ENCODE measurements at regions not wholly inside any gene's neighbourhood (a gene's known extent, or its start where the extent isn't known, plus 50 kb on each side); places are given as distances from the start of the nearest gene placed in this dataset.

DNA sequence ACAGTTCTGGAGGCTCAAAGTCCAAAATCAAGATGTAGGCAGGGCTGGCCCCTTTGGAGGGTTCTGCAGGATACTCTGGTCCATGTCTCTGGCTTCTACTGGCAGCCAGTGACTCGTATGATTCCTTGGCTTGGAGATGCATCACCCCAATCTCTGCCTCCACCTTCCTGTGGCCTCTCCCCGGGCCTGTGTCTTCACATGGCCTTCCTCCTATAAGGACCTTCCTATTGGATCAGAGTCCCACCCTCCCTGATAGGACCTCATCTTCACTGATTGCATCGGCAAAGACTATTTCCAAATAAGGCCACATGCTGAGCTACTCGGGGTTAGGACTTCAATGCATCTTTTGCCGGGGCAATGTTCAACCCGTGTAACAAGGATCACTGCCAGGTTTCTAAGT, 509.0 kb downstream of the CD83 start:
- POLR2A ChIA-PET = no interaction called here
- Mint-ChIP-seq H3K27me3 (peaks cover 0 to 13% (median 0%) of the 10 kb centered on the region in 5 donors), H3K4me1 (peaks cover 2 to 22% (median 13%) of the 10 kb centered on the region in 7 donors), H3K36me3 (peaks cover 0 to 13% (median 3%) of the 10 kb centered on the region in 5 donors), H3K9me3 (peaks cover 0 to 14% (median 0%) of the 10 kb centered on the region in 11 donors), H3K27ac (peak overlapping the region in 1 of 9 donors; percentile 33), H3K4me3 (no peak overlapping the region)
- intact Hi-C loops (cut with micrococcal nuclease) = no loop called here
- no peaks in the 10 kb centered on the region for H3K9me3 ChIP-seq (ENCODE audit: control insufficient read depth in 2 of 3, low read length in 3 of 3)
- DNase-seq = no peak
- H3K27ac ChIP-seq (ENCODE audit: low read depth, low read length) = no peak overlapping the region
- CTCF ChIA-PET = no interaction called here
- no peak overlapping the region for H3K4me3 ChIP-seq (ENCODE audit: low read length)
- H3K27me3 ChIP-seq (ENCODE audit: control insufficient read depth in 2 of 2, insufficient read depth in 2 of 2, low read length in 2 of 2) = no peaks in the 10 kb centered on the region
- no peak for ATAC-seq
- H3K4me1 ChIP-seq (ENCODE audit: control insufficient read depth in 2 of 2, insufficient read depth in 2 of 2, low read length in 2 of 2) = peaks cover 0 to 12% of the 10 kb centered on the region in 2 donors
- H3K36me3 ChIP-seq (ENCODE audit: control insufficient read depth in 2 of 3, insufficient read depth in 3 of 3, low read length in 3 of 3) = no peaks in the 10 kb centered on the region

DNA sequence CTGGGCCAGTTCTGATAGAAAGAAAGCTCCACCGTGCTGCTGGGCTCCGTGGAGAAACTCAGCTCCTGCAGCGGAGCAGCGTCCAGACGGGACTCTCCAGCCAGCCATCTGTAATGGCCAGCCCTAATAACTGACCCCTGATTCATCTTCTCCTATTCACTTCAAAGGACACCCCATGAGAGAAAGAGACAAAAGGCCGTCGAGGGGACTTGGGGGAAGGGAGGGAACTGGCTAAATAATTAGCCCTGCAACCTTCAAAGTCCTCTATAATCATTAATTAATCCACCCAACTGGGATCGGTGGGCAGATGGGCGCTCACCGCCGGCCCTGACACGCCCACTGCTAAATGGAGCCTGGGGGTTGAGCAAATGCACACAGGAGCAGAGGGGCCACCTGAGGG, 512.4 kb downstream of the CD83 start:
- no peak overlapping the region for H3K27ac ChIP-seq (ENCODE audit: low read depth, low read length)
- Mint-ChIP-seq H3K27ac (no peak overlapping the region), H3K36me3 (peaks cover 0 to 16% (median 3%) of the 10 kb centered on the region in 5 donors), H3K9me3 (peaks cover 0 to 14% (median 0%) of the 10 kb centered on the region in 11 donors), H3K4me3 (no peak overlapping the region), H3K27me3 (peaks cover 0 to 22% (median 0%) of the 10 kb centered on the region in 5 donors), H3K4me1 (peaks cover 15 to 24% (median 20%) of the 10 kb centered on the region in 7 donors)
- H3K4me3 ChIP-seq (ENCODE audit: low read length) = no peak overlapping the region
- no peaks in the 10 kb centered on the region for H3K27me3 ChIP-seq (ENCODE audit: control insufficient read depth in 2 of 2, insufficient read depth in 2 of 2, low read length in 2 of 2)
- H3K4me1 ChIP-seq (ENCODE audit: control insufficient read depth in 2 of 2, insufficient read depth in 2 of 2, low read length in 2 of 2) = peaks cover 9 to 17% of the 10 kb centered on the region in 2 donors
- intact Hi-C loops (cut with micrococcal nuclease) = loop anchor here in 1 of 2 donors (10.0 kb wide), 1 partner anchor 355 kb away; no protein-coding TSS in a partner anchor
- no peaks in the 10 kb centered on the region for H3K9me3 ChIP-seq (ENCODE audit: control insufficient read depth in 2 of 3, low read length in 3 of 3)
- DNase-seq (no peak), ATAC-seq (no peak)
- ChIA-PET POLR2A (no interaction called here), CTCF (no interaction called here)
- H3K36me3 ChIP-seq (ENCODE audit: control insufficient read depth in 2 of 3, insufficient read depth in 3 of 3, low read length in 3 of 3) = no peaks in the 10 kb centered on the region

DNA sequence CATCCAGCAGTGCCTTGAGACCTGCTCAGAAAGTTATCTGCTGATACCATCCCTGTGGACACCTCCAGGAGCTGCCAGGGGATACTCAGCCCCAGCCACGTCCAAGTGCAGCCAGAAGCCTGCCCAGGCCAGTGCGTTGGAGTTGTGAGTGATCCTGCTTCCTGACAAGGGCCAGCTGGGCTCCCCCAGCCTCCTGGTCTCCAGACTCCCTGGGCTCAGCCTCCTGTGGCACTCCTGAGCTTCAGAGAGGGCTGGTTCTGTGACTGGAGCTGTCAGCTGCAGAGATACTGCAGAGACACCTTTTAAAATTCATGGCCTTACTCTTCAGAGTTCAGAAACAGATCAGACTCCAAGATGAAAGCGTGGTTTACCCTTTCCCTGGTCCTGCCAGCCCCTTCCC, 515.9 kb downstream of the CD83 start:
- no peaks in the 10 kb centered on the region for H3K9me3 ChIP-seq (ENCODE audit: control insufficient read depth in 2 of 3, low read length in 3 of 3)
- ATAC-seq (no peak), DNase-seq (no peak)
- ChIA-PET CTCF (no interaction called here), POLR2A (interaction anchor here (0.7 kb wide), 1 partner anchor 1059 kb away, joined by 3 read pairs; the partner anchor contains the start of gene SIRT5)
- peaks cover 0 to 1% (median 0%) of the 10 kb centered on the region in 11 donors for H3K9me3 Mint-ChIP-seq
- no peaks in the 10 kb centered on the region for H3K27me3 ChIP-seq (ENCODE audit: control insufficient read depth in 2 of 2, insufficient read depth in 2 of 2, low read length in 2 of 2)
- H3K4me1 ChIP-seq (ENCODE audit: control insufficient read depth in 2 of 2, insufficient read depth in 2 of 2, low read length in 2 of 2) = peaks cover 28 to 37% of the 10 kb centered on the region in 2 donors
- intact Hi-C loops (cut with micrococcal nuclease) = loop anchor here in 1 of 2 donors (10.0 kb wide), 1 partner anchor 359 kb away; no protein-coding TSS in a partner anchor
- H3K36me3 ChIP-seq (ENCODE audit: control insufficient read depth in 2 of 3, insufficient read depth in 3 of 3, low read length in 3 of 3) = no peaks in the 10 kb centered on the region
- peaks cover 44 to 53% (median 47%) of the 10 kb centered on the region in 7 donors for H3K4me1 Mint-ChIP-seq
- no peak overlapping the region for H3K4me3 ChIP-seq (ENCODE audit: low read length)
- peaks cover 0 to 36% (median 0%) of the 10 kb centered on the region in 5 donors for H3K27me3 Mint-ChIP-seq
- H3K27ac Mint-ChIP-seq = peak overlapping the region in 7 of 9 donors; percentile 29 to 96 (median 89)
- H3K27ac ChIP-seq (ENCODE audit: low read depth, low read length) = no peak overlapping the region
- peak overlapping the region in 6 of 10 donors; percentile 43 to 84 (median 80) for H3K4me3 Mint-ChIP-seq
- H3K36me3 Mint-ChIP-seq = peaks cover 0 to 4% (median 0%) of the 10 kb centered on the region in 5 donors

DNA sequence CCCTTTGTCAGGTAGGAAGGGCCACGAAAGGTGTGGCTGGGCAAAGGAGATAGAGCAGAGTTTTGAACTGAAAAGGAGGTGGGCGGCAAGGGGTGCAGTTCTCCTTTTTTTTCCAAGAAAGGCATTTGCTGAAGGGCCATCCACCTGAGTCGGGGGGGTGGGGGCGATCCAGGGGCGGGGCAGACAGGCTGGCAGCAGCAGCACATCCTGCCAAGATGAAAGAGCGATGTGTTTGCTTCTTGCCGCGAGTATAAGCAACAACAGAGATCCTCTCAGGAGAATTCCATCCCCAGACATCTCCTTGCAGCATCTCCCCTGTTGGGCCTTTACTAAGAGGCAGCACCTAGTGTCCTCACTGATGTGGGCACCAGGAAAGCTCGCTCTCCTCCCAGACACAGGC, 516.5 kb downstream of the CD83 start:
- H3K4me3 ChIP-seq (ENCODE audit: low read length) = peak overlapping the region; percentile 41
- peaks cover 0 to 41% (median 0%) of the 10 kb centered on the region in 5 donors for H3K27me3 Mint-ChIP-seq
- no peak overlapping the region for H3K27ac ChIP-seq (ENCODE audit: low read depth, low read length)
- peaks cover 44 to 54% (median 52%) of the 10 kb centered on the region in 7 donors for H3K4me1 Mint-ChIP-seq
- no peaks in the 10 kb centered on the region for H3K36me3 ChIP-seq (ENCODE audit: control insufficient read depth in 2 of 3, insufficient read depth in 3 of 3, low read length in 3 of 3)
- peaks cover 28 to 37% of the 10 kb centered on the region in 2 donors for H3K4me1 ChIP-seq (ENCODE audit: control insufficient read depth in 2 of 2, insufficient read depth in 2 of 2, low read length in 2 of 2)
- peaks cover 0 to 4% (median 0%) of the 10 kb centered on the region in 5 donors for H3K36me3 Mint-ChIP-seq
- peak; percentile 56 for ATAC-seq
- H3K9me3 ChIP-seq (ENCODE audit: control insufficient read depth in 2 of 3, low read length in 3 of 3) = no peaks in the 10 kb centered on the region
- H3K4me3 Mint-ChIP-seq = peak overlapping the region; percentile 70 to 88 (median 80)
- peak in 6 of 9 donors; percentile 8 to 41 (median 32) for DNase-seq
- ChIA-PET CTCF (no interaction called here), POLR2A (no interaction called here)
- H3K27me3 ChIP-seq (ENCODE audit: control insufficient read depth in 2 of 2, insufficient read depth in 2 of 2, low read length in 2 of 2) = no peaks in the 10 kb centered on the region
- peaks cover 0 to 1% (median 0%) of the 10 kb centered on the region in 11 donors for H3K9me3 Mint-ChIP-seq
- H3K27ac Mint-ChIP-seq = peak overlapping the region; percentile 62 to 96 (median 89)
- intact Hi-C loops (cut with micrococcal nuclease) = loop anchor here in 1 of 2 donors (10.0 kb wide), 1 partner anchor 359 kb away; no protein-coding TSS in a partner anchor

DNA sequence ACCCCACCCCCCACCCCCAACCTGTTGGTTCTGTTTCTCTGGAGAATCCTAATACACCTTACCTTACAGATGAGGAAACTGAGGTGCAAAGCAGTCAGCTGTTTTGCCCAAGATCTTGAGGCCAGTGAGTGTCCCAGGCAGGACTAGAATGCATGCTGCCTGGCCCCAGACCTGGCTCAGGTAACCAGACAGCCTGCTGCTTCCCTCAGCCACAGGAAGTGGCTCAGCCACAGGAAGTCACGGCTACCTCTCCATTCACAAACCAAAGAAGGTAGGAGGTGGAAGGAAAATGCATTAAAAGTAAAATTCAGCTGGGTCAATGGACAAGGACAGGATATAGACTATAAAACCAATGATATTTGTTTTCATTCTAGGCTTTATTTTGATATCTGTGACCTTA, 517.6 kb downstream of the CD83 start:
- H3K9me3 Mint-ChIP-seq = peaks cover 0 to 1% (median 0%) of the 10 kb centered on the region in 11 donors
- peak overlapping the region; percentile 32 to 96 (median 89) for H3K27ac Mint-ChIP-seq
- peak in 5 of 9 donors; percentile 37 to 46 (median 40) for DNase-seq
- Histone ChIP-seq H3K4me3 (ENCODE audit: low read length) (no peak overlapping the region), H3K36me3 (ENCODE audit: control insufficient read depth in 2 of 3, insufficient read depth in 3 of 3, low read length in 3 of 3) (no peaks in the 10 kb centered on the region), H3K27me3 (ENCODE audit: control insufficient read depth in 2 of 2, insufficient read depth in 2 of 2, low read length in 2 of 2) (no peaks in the 10 kb centered on the region), H3K9me3 (ENCODE audit: control insufficient read depth in 2 of 3, low read length in 3 of 3) (no peaks in the 10 kb centered on the region), H3K4me1 (ENCODE audit: control insufficient read depth in 2 of 2, insufficient read depth in 2 of 2, low read length in 2 of 2) (peaks cover 28 to 37% of the 10 kb centered on the region in 2 donors), H3K27ac (ENCODE audit: low read depth, low read length) (peak overlapping the region; percentile 12)
- peak overlapping the region; percentile 70 to 88 (median 80) for H3K4me3 Mint-ChIP-seq
- intact Hi-C loops (cut with micrococcal nuclease) = loop anchor here (1.0 to 10.0 kb wide), 6 partner anchors 21 to 1542 kb away; partner anchors contain the start of gene JARID2 (in 1 of the 2)
- H3K27me3 Mint-ChIP-seq = peaks cover 0 to 41% (median 4%) of the 10 kb centered on the region in 5 donors
- peaks cover 45 to 62% (median 58%) of the 10 kb centered on the region in 7 donors for H3K4me1 Mint-ChIP-seq
- H3K36me3 Mint-ChIP-seq = peaks cover 0 to 3% (median 0%) of the 10 kb centered on the region in 5 donors
- CTCF ChIA-PET = no interaction called here
- ATAC-seq = peak; percentile 44
- POLR2A ChIA-PET = interaction anchor here (1.0 to 2.0 kb wide), 3 partner anchors 26 to 360 kb away, joined by 3 to 7 read pairs (median 4); no protein-coding TSS in a partner anchor

DNA sequence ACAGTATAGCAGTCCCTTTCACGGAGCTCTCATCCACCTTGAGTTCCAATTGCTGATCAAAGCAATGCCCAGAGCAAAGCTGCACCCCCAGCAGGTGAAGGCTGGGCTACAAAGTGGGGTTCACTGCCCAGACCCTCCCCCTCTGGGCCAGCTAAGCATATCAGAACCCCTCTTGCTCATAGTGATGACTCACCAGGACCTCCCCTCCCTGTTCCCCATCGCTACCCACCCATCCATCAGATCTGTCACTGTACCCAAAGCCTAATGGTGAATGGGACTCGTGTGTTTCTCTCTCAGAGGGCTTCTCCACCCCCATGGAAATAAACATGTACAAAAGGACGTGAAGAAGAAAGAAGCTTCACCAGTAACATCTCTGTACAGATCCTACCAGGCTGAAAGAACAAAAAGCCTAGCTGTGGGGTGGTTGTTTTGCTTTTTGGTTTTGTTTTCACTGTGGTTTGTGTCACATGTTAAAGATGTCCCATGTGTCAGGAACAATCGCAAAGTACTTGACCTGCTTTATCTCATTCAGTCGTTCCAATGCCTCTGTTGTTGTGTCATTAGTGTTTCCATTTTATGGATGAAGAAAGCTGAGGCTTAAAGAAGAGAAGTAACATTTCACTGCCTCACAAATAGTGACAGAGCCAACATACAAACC, 518.5 kb downstream of the CD83 start:
- peaks cover 0 to 3% (median 0%) of the 10 kb centered on the region in 5 donors for H3K36me3 Mint-ChIP-seq
- peaks cover 28 to 37% of the 10 kb centered on the region in 2 donors for H3K4me1 ChIP-seq (ENCODE audit: control insufficient read depth in 2 of 2, insufficient read depth in 2 of 2, low read length in 2 of 2)
- peaks cover 0 to 1% (median 0%) of the 10 kb centered on the region in 11 donors for H3K9me3 Mint-ChIP-seq
- no peaks in the 10 kb centered on the region for H3K36me3 ChIP-seq (ENCODE audit: control insufficient read depth in 2 of 3, insufficient read depth in 3 of 3, low read length in 3 of 3)
- no peak overlapping the region for H3K27ac ChIP-seq (ENCODE audit: low read depth, low read length)
- peak overlapping the region; percentile 62 to 88 (median 80) for H3K4me3 Mint-ChIP-seq
- ChIA-PET CTCF (interaction anchor here (0.7 kb wide), 1 partner anchor 82 kb away, joined by 3 read pairs; no protein-coding TSS in a partner anchor), POLR2A (interaction anchor here (1.0 to 2.0 kb wide), 3 partner anchors 22 to 361 kb away, joined by 3 to 7 read pairs (median 3); no protein-coding TSS in a partner anchor)
- ATAC-seq (peak; percentile 58), DNase-seq (peak in 7 of 9 donors; percentile 15 to 52 (median 34))
- no peaks in the 10 kb centered on the region for H3K9me3 ChIP-seq (ENCODE audit: control insufficient read depth in 2 of 3, low read length in 3 of 3)
- intact Hi-C loops (cut with micrococcal nuclease) = loop anchor here (1.0 to 10.0 kb wide), 8 partner anchors 20 to 1541 kb away; partner anchors contain the start of gene JARID2 (in 1 of the 2)
- peaks cover 0 to 38% (median 4%) of the 10 kb centered on the region in 5 donors for H3K27me3 Mint-ChIP-seq
- no peaks in the 10 kb centered on the region for H3K27me3 ChIP-seq (ENCODE audit: control insufficient read depth in 2 of 2, insufficient read depth in 2 of 2, low read length in 2 of 2)
- peak overlapping the region; percentile 19 for H3K4me3 ChIP-seq (ENCODE audit: low read length)
- H3K27ac Mint-ChIP-seq = peak overlapping the region; percentile 39 to 96 (median 89)
- H3K4me1 Mint-ChIP-seq = peaks cover 52 to 71% (median 62%) of the 10 kb centered on the region in 7 donors

All from naive thymus-derived CD4-positive, alpha-beta T cell (primary cell).